Smooth muscle cell (in vitro differentiated cells): ENCODE measurements at regions not wholly inside any gene's neighbourhood (a gene's known extent, or its start where the extent isn't known, plus 50 kb on each side); places are given as distances from the start of the nearest gene placed in this dataset.

ENCODE experiments used
- DNase-seq: peaks from one replicate; lab custom pipeline; 2025; ENCODE audit not compliant: unreplicated experiment; lab: John Stamatoyannopoulos, UW
- H2AFZ ChIP-seq: fragments of 200-600 bp; sonication (generic); 2 replicates; pipeline ENCODE4 v1.6.0; 2016; ENCODE audit warnings: antibody characterized with exemption, low read depth, mild to moderate bottlenecking
- H3F3A ChIP-seq: fragments of 200-600 bp; sonication (generic); 2 replicates; pipeline ENCODE4 v1.6.0; 2017; ENCODE audit warnings: antibody characterized with exemption, low read depth
- H3K27ac ChIP-seq: fragments of 200-600 bp; sonication (generic); 2 replicates; pipeline ENCODE4 v1.5.1; 2016; ENCODE audit warnings: low read depth, mild to moderate bottlenecking
- H3K27me3 ChIP-seq: fragments of 200-600 bp; sonication (generic); 2 replicates; pipeline ENCODE4 v1.6.1; 2016; ENCODE audit warnings: low read depth, mild to moderate bottlenecking
- H3K36me3 ChIP-seq: fragments of 200-600 bp; sonication (generic); 2 replicates; pipeline ENCODE4 v1.5.1; 2016; ENCODE audit warnings: low read depth
- H3K4me1 ChIP-seq: fragments of 200-600 bp; sonication (generic); 2 replicates; pipeline ENCODE4 v1.5.1; 2016; ENCODE audit warnings: low read depth
- H3K4me2 ChIP-seq: fragments of 200-600 bp; sonication (generic); 2 replicates; pipeline ENCODE4 v1.6.0; 2016; ENCODE audit warnings: mild to moderate bottlenecking
- H3K4me3 ChIP-seq: fragments of 200-600 bp; sonication (generic); 2 replicates; pipeline ENCODE4 v1.5.1; 2016; ENCODE audit warnings: mild to moderate bottlenecking
- H3K79me2 ChIP-seq: fragments of 200-600 bp; sonication (generic); 2 replicates; pipeline ENCODE4 v1.6.0; 2016; ENCODE audit warnings: low read depth, mild to moderate bottlenecking
- H3K9ac ChIP-seq: fragments of 200-600 bp; sonication (generic); 2 replicates; pipeline ENCODE4 v1.6.0; 2016; ENCODE audit warnings: low read depth
- H3K9me3 ChIP-seq: fragments of 200-600 bp; sonication (generic); replicated peaks from 2 replicates; pipeline ENCODE4 v1.5.1; 2016; ENCODE audit warnings: low read depth
- H4K20me1 ChIP-seq: fragments of 200-600 bp; sonication (generic); 2 replicates; pipeline ENCODE4 v1.6.0; 2016; ENCODE audit warnings: low read depth
- CTCF ChIP-seq: fragments of 200-600 bp; sonication (generic); IDR thresholded peaks from 2 replicates; pipeline ENCODE4 v1.5.1; 2017; ENCODE audit warnings: borderline replicate concordance, mild to moderate bottlenecking, antibody characterized with exemption; ENCODE audit not compliant: insufficient read depth, poor library complexity, severe bottlenecking
- WGBS: methylation state at CpG from one replicate; pipeline ENCODE4 v1.1.7; 2016; ENCODE audit warnings: low lambda C conversion rate; 5-methylcytosine and 5-hydroxymethylcytosine counted together

- no peaks in the 10 kb centered on the region for H3K36me3 ChIP-seq
Measured at GRCh38 chr10:83371696-83372490, 767.4 kb upstream of the GHITM start.

GRCh38 chr10:83372646-83373045, 766.7 kb upstream of the GHITM start:
- Histone ChIP-seq H3K4me2 (no peak overlapping the region), H3K79me2 (no peaks in the 10 kb centered on the region), H3K4me3 (no peak overlapping the region), H3K27ac (no peak overlapping the region), H3K27me3 (no peaks in the 10 kb centered on the region), H4K20me1 (no peaks in the 10 kb centered on the region), H3K9me3 (no peaks in the 10 kb centered on the region), H3K4me1 (no peaks in the 10 kb centered on the region), H3K9ac (no peak overlapping the region), H3F3A (no peaks in the 10 kb centered on the region), H3K36me3 (no peaks in the 10 kb centered on the region), H2AFZ (no peak overlapping the region)
- no peak for DNase-seq
- TF ChIP-seq CTCF: no peak
- 78% methylated on average over 2 of the region's 2 CpGs for WGBS

More at GRCh38 chr10:83371696-83372490, 767.4 kb upstream of the GHITM start:
- no peaks in the 10 kb centered on the region for H3K27me3 ChIP-seq
- H3F3A ChIP-seq: no peaks in the 10 kb centered on the region
- no peak overlapping the region for H2AFZ ChIP-seq
- no peak overlapping the region for H3K27ac ChIP-seq
- DNase-seq: no peak
- H3K9me3 ChIP-seq: no peaks in the 10 kb centered on the region
- H3K9ac ChIP-seq: no peak overlapping the region
- no peak overlapping the region for H3K4me3 ChIP-seq
- no peaks in the 10 kb centered on the region for H3K4me1 ChIP-seq
- no peak overlapping the region for H3K4me2 ChIP-seq
- H3K79me2 ChIP-seq: no peaks in the 10 kb centered on the region
- no peak for TF ChIP-seq CTCF
- H4K20me1 ChIP-seq: no peaks in the 10 kb centered on the region
- 72% methylated on average over 4 of the region's 4 CpGs for WGBS

GRCh38 chr10:83373671-83374070, 765.6 kb upstream of the GHITM start:
- no peak overlapping the region for H3K4me2 ChIP-seq
- no peaks in the 10 kb centered on the region for H3F3A ChIP-seq
- H3K27me3 ChIP-seq: no peaks in the 10 kb centered on the region
- no peaks in the 10 kb centered on the region for H3K9me3 ChIP-seq
- H2AFZ ChIP-seq: no peak overlapping the region
- H3K79me2 ChIP-seq: no peaks in the 10 kb centered on the region
- no peak overlapping the region for H3K9ac ChIP-seq
- peak; percentile 46 for TF ChIP-seq CTCF
- no peak for DNase-seq
- 90% methylated on average over 2 of the region's 2 CpGs for WGBS
- no peak overlapping the region for H3K27ac ChIP-seq
- no peak overlapping the region for H3K4me3 ChIP-seq
- H3K4me1 ChIP-seq: no peaks in the 10 kb centered on the region
- no peaks in the 10 kb centered on the region for H3K36me3 ChIP-seq
- no peaks in the 10 kb centered on the region for H4K20me1 ChIP-seq

GRCh38 chr10:83374741-83375140, 764.6 kb upstream of the GHITM start:
- Histone ChIP-seq H3K9me3 (no peaks in the 10 kb centered on the region), H3K27ac (no peak overlapping the region), H3K4me2 (no peak overlapping the region), H3K4me3 (no peak overlapping the region), H3K27me3 (no peaks in the 10 kb centered on the region), H3K79me2 (no peaks in the 10 kb centered on the region), H3F3A (no peaks in the 10 kb centered on the region), H4K20me1 (no peaks in the 10 kb centered on the region), H3K9ac (no peak overlapping the region), H3K36me3 (no peaks in the 10 kb centered on the region), H2AFZ (no peak overlapping the region), H3K4me1 (no peaks in the 10 kb centered on the region)
- DNase-seq: no peak
- no peak for TF ChIP-seq CTCF
